Progenitor cell of endocrine pancreas (in vitro differentiated cells): ENCODE measurements at regions not wholly inside any gene's neighbourhood (a gene's known extent, or its start where the extent isn't known, plus 50 kb on each side); places are given as distances from the start of the nearest gene placed in this dataset.

ENCODE experiments used
- DNase-seq: peaks from one replicate; pipeline ENCODE4 v3.0.0; 2021; ENCODE audit warnings: low spot score; ENCODE audit not compliant: unreplicated experiment
- H3K27ac Mint-ChIP-seq: 2 replicates; pipeline ENCODE4 v1.8.0; 2021; ENCODE audit warnings: mild to moderate bottlenecking, moderate library complexity, mixed read lengths
- H3K27me3 Mint-ChIP-seq: 2 replicates; pipeline ENCODE4 v1.8.0; 2021; ENCODE audit warnings: mixed read lengths
- H3K36me3 Mint-ChIP-seq: 2 replicates; pipeline ENCODE4 v1.8.0; 2022; ENCODE audit warnings: mixed read lengths; ENCODE audit not compliant: insufficient read depth
- H3K4me1 Mint-ChIP-seq: 2 replicates; pipeline ENCODE4 v1.8.0; 2021; ENCODE audit warnings: low read depth, mixed read lengths
- H3K4me3 Mint-ChIP-seq: 2 replicates; pipeline ENCODE4 v1.8.0; 2021; ENCODE audit warnings: low read depth, mild to moderate bottlenecking, moderate library complexity, mixed read lengths
- H3K9me3 Mint-ChIP-seq: 2 replicates; pipeline ENCODE4 v1.8.0; 2021; ENCODE audit warnings: low read depth, mixed read lengths
- TF ChIP-seq, protein P1 (sequence below): fragments of 200-600 bp; sonication (generic); IDR thresholded peaks from one replicate; pipeline ENCODE4 v1.5.0; 2021; ENCODE audit warnings: antibody characterized with exemption, mild to moderate bottlenecking; ENCODE audit not compliant: unreplicated experiment

DNA sequence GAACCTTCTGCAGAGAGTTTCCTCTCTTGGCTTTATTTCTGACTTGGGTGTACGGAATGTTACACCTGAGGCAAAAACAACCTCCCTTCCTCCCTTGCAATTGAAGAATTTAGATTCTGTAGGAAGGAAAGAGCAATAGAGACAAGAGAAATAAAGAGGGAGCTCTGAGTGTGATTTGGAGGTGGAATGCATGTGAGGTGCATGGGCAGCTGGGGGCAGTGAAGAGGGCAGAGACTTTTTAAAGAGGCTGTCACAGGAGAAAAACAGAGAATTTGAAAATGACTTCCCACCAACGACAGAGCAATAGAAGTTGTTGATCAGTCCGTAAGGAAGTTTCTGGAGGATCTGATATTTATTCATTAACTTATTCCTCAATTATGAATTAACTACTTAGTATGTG is 172.0 kb upstream of the B3GALT2 start:
- no peak overlapping the region for H3K4me3 Mint-ChIP-seq
- no peaks in the 10 kb centered on the region for H3K4me1 Mint-ChIP-seq
- no peak overlapping the region for H3K27ac Mint-ChIP-seq
- peaks cover 3% of the 10 kb centered on the region for H3K9me3 Mint-ChIP-seq
- no peaks in the 10 kb centered on the region for H3K36me3 Mint-ChIP-seq
- TF ChIP-seq, protein P1, sequence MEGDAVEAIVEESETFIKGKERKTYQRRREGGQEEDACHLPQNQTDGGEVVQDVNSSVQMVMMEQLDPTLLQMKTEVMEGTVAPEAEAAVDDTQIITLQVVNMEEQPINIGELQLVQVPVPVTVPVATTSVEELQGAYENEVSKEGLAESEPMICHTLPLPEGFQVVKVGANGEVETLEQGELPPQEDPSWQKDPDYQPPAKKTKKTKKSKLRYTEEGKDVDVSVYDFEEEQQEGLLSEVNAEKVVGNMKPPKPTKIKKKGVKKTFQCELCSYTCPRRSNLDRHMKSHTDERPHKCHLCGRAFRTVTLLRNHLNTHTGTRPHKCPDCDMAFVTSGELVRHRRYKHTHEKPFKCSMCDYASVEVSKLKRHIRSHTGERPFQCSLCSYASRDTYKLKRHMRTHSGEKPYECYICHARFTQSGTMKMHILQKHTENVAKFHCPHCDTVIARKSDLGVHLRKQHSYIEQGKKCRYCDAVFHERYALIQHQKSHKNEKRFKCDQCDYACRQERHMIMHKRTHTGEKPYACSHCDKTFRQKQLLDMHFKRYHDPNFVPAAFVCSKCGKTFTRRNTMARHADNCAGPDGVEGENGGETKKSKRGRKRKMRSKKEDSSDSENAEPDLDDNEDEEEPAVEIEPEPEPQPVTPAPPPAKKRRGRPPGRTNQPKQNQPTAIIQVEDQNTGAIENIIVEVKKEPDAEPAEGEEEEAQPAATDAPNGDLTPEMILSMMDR, result no peak
- no peak for DNase-seq
- H3K27me3 Mint-ChIP-seq, result peaks cover 5% of the 10 kb centered on the region

DNA sequence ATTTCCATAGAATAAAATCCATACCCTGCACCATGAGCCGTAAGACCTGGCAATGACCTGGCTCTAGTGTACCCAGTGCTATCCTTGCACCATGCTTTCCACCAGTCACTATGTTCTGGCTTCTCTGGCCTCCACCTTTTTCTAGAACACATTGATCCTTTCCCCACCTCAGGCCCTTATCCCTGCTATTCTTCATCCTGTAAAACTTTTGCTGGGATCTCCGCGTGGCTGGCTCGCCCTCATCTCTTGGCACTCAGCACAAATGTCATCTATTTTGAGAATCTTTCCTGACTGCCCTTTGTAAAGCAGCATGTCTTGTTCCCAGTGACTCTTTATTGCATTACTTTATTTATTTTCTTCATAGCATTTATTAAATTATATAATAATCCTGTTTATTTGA is 169.8 kb upstream of the B3GALT2 start:
- peaks cover 3% of the 10 kb centered on the region for H3K9me3 Mint-ChIP-seq
- H3K4me3 Mint-ChIP-seq, result no peak overlapping the region
- H3K27me3 Mint-ChIP-seq, result peaks cover 5% of the 10 kb centered on the region

DNA sequence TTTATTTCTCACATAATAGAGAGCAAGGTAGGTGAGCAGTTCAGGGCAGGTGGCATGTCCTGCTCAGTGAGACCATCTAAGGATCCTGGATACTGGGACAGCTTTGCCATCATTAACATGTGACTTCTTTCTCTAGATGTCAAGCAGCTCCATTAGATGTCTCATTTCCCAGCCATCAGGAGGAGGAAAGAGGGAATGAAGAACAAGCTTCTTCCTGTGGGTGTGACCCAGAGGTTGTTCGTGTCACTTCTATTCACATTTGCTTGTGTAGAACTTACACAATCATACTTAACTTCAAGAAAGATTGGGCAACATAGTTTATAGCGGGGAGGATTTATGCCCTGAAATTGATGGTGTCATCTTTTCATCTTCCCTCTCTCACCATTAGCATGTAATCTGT is 169.2 kb upstream of the B3GALT2 start:
- peaks cover 3% of the 10 kb centered on the region for H3K9me3 Mint-ChIP-seq
- DNase-seq, result no peak
- no peak overlapping the region for H3K4me3 Mint-ChIP-seq
- no peak overlapping the region for H3K27ac Mint-ChIP-seq
- H3K27me3 Mint-ChIP-seq, result peaks cover 5% of the 10 kb centered on the region
- no peaks in the 10 kb centered on the region for H3K36me3 Mint-ChIP-seq
- TF ChIP-seq, protein P1, result no peak
- H3K4me1 Mint-ChIP-seq, result no peaks in the 10 kb centered on the region

More for the DNA sequence above, 169.8 kb upstream of the B3GALT2 start:
- Mint-ChIP-seq H3K27ac (no peak overlapping the region), H3K36me3 (no peaks in the 10 kb centered on the region), H3K4me1 (no peaks in the 10 kb centered on the region)
- TF ChIP-seq, protein P1, result no peak
- no peak for DNase-seq

DNA sequence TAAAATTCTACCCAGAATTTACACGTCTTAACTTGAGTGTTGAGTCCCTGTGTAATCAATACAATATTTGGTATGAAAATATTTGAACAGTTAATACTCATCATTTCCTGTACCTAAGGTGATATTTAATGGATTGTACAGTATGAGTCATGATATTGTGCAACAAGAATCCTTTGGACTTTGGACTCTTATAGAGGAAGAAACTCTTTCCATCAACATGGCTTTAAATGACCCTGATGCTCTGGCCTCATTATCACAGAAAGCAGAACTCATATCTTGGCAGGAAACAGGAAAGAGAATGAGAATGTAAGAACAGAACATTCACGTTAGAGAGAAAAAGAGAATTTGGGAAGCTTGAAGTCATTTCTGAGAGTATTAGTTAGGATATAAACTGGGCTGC is 168.8 kb upstream of the B3GALT2 start:
- no peaks in the 10 kb centered on the region for H3K4me1 Mint-ChIP-seq
- peaks cover 5% of the 10 kb centered on the region for H3K27me3 Mint-ChIP-seq
- H3K36me3 Mint-ChIP-seq, result no peaks in the 10 kb centered on the region
- H3K9me3 Mint-ChIP-seq, result peaks cover 3% of the 10 kb centered on the region
- no peak overlapping the region for H3K27ac Mint-ChIP-seq
- TF ChIP-seq, protein P1, result no peak
- no peak overlapping the region for H3K4me3 Mint-ChIP-seq
- DNase-seq, result no peak

DNA sequence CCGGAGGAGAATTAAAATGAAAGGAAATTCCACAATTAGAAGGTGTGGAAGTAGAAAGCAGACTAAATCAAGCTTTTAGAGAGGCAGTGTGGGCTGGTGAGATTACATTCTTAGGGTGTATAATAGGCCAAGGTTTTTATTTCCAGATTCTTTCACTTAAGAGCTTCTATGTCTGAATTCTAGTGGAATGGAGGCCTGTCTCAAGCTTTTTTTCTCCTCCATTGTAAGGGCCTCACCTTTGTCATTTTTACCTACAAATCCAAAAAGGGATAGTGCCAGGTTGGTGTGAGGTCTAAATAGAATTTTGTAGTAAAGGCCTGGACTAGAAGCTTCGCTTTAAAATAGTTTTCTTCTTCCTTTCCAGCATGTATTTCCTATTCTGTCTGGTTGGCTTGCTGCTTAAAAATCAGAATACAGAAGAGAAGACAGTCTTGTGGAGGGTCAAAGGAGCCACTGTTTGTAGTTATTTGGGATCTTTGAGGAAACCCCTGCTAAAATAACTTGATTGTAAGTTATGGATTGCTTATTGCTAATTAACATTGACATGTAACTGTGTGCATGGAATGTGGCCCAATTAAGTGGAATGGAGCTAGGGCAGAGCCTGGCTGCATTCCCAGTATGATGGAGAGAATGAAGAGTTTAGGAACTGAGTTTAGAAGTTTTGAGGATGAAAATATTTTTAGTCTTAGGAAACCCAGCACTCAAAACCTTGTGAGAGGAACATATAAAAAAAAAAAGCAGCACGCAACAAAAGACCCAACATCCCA is 162.5 kb upstream of the B3GALT2 start:
- Mint-ChIP-seq H3K36me3 (no peaks in the 10 kb centered on the region), H3K27ac (no peak overlapping the region), H3K4me3 (no peak overlapping the region), H3K27me3 (no peaks in the 10 kb centered on the region), H3K9me3 (no peaks in the 10 kb centered on the region), H3K4me1 (no peaks in the 10 kb centered on the region)
- no peak for DNase-seq
- TF ChIP-seq, protein P1, result no peak
